Dermis blood vessel endothelial cell (primary cell): ENCODE measurements at regions not wholly inside any gene's neighbourhood (a gene's known extent, or its start where the extent isn't known, plus 50 kb on each side); places are given as distances from the start of the nearest gene placed in this dataset.

Experiments
- DNase-seq: peaks from one replicate; pipeline ENCODE4 v3.0.0; 2010

- no peak for DNase-seq
Observed at GRCh38 chr9:85884256-85884655, 56.7 kb upstream of the NAA35 start.

- no peak for DNase-seq
Observed at GRCh38 chr9:85890962-85891361, 50.0 kb upstream of the NAA35 start.
